CD4-positive, alpha-beta T cell treated with Interleukin-10 for 1 hour (primary cell): ENCODE measurements at regions not wholly inside any gene's neighbourhood (a gene's known extent, or its start where the extent isn't known, plus 50 kb on each side); places are given as distances from the start of the nearest gene placed in this dataset.
"Not testable (repeated sequence)": the region's sequence is repeated elsewhere in the genome, so short reads cannot be mapped to it uniquely, and the experiment has no call there.

Experiments used
- DNase-seq: peaks from one replicate; pipeline ENCODE4 v3.0.0-alpha.2; 2020

GRCh38 chr6:135555550-135555949 is 58.0 kb upstream of the AHI1 start:
- DNase-seq, result no peak

GRCh38 chr6:135557582-135557981 is 60.0 kb upstream of the AHI1 start:
- DNase-seq, result no peak

GRCh38 chr6:135565605-135566004 is 68.1 kb upstream of the AHI1 start:
- DNase-seq, result not testable (repeated sequence)

GRCh38 chr6:135566311-135567068 is 69.0 kb upstream of the AHI1 start:
- no peak for DNase-seq

- DNase-seq, result no peak
Measured at GRCh38 chr6:135567375-135568083, 70.0 kb upstream of the AHI1 start.

GRCh38 chr6:135568379-135568778 is 70.8 kb upstream of the AHI1 start:
- DNase-seq, result peak; percentile 52

- DNase-seq, result no peak
Measured at GRCh38 chr6:135572051-135572450, 74.5 kb upstream of the AHI1 start.

GRCh38 chr6:135575629-135576028 is 78.1 kb upstream of the AHI1 start:
- DNase-seq, result no peak

- no peak for DNase-seq
Measured at GRCh38 chr6:135576055-135576454, 78.5 kb upstream of the AHI1 start.

GRCh38 chr6:135577059-135577538 is 79.6 kb upstream of the AHI1 start:
- DNase-seq, result no peak

- no peak for DNase-seq
Measured at GRCh38 chr6:135578976-135579375, 81.4 kb upstream of the AHI1 start.

GRCh38 chr6:135581211-135581610 is 83.7 kb upstream of the AHI1 start:
- DNase-seq, result no peak

- DNase-seq, result no peak
Measured at GRCh38 chr6:135583256-135583761, 85.8 kb upstream of the AHI1 start.

GRCh38 chr6:135586388-135586787 is 88.8 kb upstream of the AHI1 start:
- DNase-seq, result no peak

GRCh38 chr6:135586844-135587243 is 89.3 kb upstream of the AHI1 start:
- DNase-seq, result no peak

GRCh38 chr6:135592276-135592675 is 94.7 kb upstream of the AHI1 start:
- DNase-seq, result no peak

- DNase-seq, result no peak
Measured at GRCh38 chr6:135594000-135594399, 96.5 kb upstream of the AHI1 start.

GRCh38 chr6:135600086-135600702 is 102.7 kb upstream of the AHI1 start:
- DNase-seq, result no peak

GRCh38 chr6:135600931-135601330 is 103.4 kb upstream of the AHI1 start:
- DNase-seq, result no peak

- no peak for DNase-seq
Measured at GRCh38 chr6:135601857-135602256, 104.3 kb upstream of the AHI1 start.

GRCh38 chr6:135603249-135603648 is 105.7 kb upstream of the AHI1 start:
- no peak for DNase-seq

GRCh38 chr6:135604035-135604860 is 106.7 kb upstream of the AHI1 start:
- no peak for DNase-seq

GRCh38 chr6:135605278-135605790 is 107.8 kb upstream of the AHI1 start:
- no peak for DNase-seq
